OCI-LY3 (cell line): ENCODE measurements at regions not wholly inside any gene's neighbourhood (a gene's known extent, or its start where the extent isn't known, plus 50 kb on each side); places are given as distances from the start of the nearest gene placed in this dataset.

ENCODE experiments used
- CTCF ChIP-seq: fragments of 200-600, 300-600 bp; sonication (generic); IDR thresholded peaks from 2 replicates; pipeline ENCODE4 v1.5.1; 2014; ENCODE audit warnings: antibody characterized with exemption, low read length, low read depth
- EZH2phosphoT487 ChIP-seq: fragments of 200-600 bp; shearing (Covaris generic); IDR thresholded peaks from 2 replicates; pipeline ENCODE4 v1.6.1; 2018; ENCODE audit warnings: antibody characterized with exemption, mixed run types, low read depth

DNA sequence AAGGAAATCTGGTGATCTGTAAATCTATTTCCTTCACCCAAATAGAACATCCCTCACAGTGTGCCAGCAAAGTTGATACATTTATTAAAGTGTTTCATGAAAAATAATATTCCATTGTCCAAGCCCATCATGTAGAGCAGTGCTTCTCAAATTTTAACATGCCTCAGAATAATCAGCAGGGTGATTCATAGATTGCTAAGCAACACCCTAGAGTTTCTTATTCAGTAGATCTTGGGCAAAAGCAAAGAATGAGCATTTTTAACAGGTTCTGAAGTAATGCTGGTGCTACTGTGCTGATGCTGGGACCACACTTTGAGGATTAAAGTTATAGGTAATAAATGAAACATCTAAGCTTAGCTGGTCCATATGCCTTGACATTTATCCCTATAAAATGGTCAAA is 210.5 kb downstream of the ZIC4 start:
- TF ChIP-seq CTCF (no peak), EZH2phosphoT487 (no peak)
